ENCODE measurements at regions not wholly inside any gene's neighbourhood (a gene's known extent, or its start where the extent isn't known, plus 50 kb on each side); places are given as distances from the start of the nearest gene placed in this dataset.
"Not testable (repeated sequence)": the region's sequence is repeated elsewhere in the genome, so short reads cannot be mapped to it uniquely, and the experiment has no call there.

DNA sequence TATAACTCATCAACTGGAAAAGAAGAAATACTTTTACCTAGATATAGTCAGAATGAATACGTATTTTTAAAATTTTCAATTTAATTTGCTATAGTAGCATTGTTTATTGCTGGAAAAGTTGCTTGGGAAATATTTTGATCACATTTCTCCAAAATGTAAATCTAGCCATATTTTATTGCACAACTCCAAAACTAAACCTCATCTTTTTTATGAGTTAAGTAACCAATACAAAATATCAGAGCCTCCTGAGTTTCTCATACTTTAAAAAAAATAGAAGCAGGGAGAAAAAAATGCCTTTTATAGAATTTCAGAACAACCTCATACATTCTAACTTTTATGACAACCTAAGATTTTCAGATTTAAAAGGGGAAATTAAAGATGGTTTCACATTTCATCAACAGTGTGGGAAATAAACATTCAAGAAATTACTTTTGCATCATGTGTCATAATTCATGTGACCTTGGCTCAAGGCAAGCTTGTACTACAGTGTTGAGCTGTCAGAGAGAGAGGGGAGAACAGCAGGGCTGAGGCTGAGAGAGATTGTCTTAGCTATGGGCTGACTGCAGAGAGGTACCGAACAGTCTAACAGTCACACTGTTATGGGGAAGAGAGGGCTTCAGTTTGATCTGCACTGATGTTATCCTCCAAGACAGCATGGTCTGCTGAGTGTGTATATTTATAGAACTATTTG, 519.0 kb downstream of the LTN1 start:
- Histone ChIP-seq H3K27me3 (no peaks in the 10 kb centered on the region), H3K27ac (no peak overlapping the region), H3K4me1 (ENCODE audit: insufficient read depth) (peaks cover 2% of the 10 kb centered on the region), H3K9me3 (no peaks in the 10 kb centered on the region), H3K36me3 (no peaks in the 10 kb centered on the region), H3K4me3 (no peak overlapping the region)
- WGBS, 3 donors, result 59 to 71% (median 66%) methylated on average over 2 of the region's 2 CpGs
- DNase-seq, result no peak
- intact Hi-C loops (cut with DNase I), result no loop called here
- TF ChIP-seq, protein P1, sequence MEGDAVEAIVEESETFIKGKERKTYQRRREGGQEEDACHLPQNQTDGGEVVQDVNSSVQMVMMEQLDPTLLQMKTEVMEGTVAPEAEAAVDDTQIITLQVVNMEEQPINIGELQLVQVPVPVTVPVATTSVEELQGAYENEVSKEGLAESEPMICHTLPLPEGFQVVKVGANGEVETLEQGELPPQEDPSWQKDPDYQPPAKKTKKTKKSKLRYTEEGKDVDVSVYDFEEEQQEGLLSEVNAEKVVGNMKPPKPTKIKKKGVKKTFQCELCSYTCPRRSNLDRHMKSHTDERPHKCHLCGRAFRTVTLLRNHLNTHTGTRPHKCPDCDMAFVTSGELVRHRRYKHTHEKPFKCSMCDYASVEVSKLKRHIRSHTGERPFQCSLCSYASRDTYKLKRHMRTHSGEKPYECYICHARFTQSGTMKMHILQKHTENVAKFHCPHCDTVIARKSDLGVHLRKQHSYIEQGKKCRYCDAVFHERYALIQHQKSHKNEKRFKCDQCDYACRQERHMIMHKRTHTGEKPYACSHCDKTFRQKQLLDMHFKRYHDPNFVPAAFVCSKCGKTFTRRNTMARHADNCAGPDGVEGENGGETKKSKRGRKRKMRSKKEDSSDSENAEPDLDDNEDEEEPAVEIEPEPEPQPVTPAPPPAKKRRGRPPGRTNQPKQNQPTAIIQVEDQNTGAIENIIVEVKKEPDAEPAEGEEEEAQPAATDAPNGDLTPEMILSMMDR (IDR thresholded peaks at IDR 0.05), result no peak
- TF ChIP-seq EP300 (IDR thresholded peaks at IDR 0.05) (no peak), POLR2A (IDR thresholded peaks at IDR 0.05) (no peak)

- H3K36me3 ChIP-seq; H3K9me3 ChIP-seq; DNase-seq; H3K4me3 ChIP-seq; H3K4me1 ChIP-seq (ENCODE audit: insufficient read depth); intact Hi-C loops (cut with DNase I); H3K27ac ChIP-seq; H3K27me3 ChIP-seq: not testable (repeated sequence)
- WGBS, 3 donors, result 24 to 40% (median 26%) methylated on average over 2 of the region's 2 CpGs
These were observed 520.1 kb downstream of the LTN1 start for GRCh38 chr21:28472543-28472942.

- H3K4me3 ChIP-seq, result no peak overlapping the region
- H3K4me1 ChIP-seq (ENCODE audit: insufficient read depth), result no peaks in the 10 kb centered on the region
- TF ChIP-seq POLR2A (IDR thresholded peaks at IDR 0.05) (no peak), EP300 (IDR thresholded peaks at IDR 0.05) (no peak)
- TF ChIP-seq, protein P1 (IDR thresholded peaks at IDR 0.05), result no peak
- WGBS, 3 donors, result 92 to 93% (median 93%) methylated on average over 5 of the region's 5 CpGs
- intact Hi-C loops (cut with DNase I), result no loop called here
- H3K36me3 ChIP-seq, result no peaks in the 10 kb centered on the region
- DNase-seq, result no peak
- no peaks in the 10 kb centered on the region for H3K9me3 ChIP-seq
- H3K27me3 ChIP-seq, result no peaks in the 10 kb centered on the region
- H3K27ac ChIP-seq, result no peak overlapping the region
These were observed 527.7 kb downstream of the LTN1 start for GRCh38 chr21:28464988-28465387.

- Histone ChIP-seq H3K4me3 (no peak overlapping the region), H3K4me1 (ENCODE audit: insufficient read depth) (no peaks in the 10 kb centered on the region), H3K36me3 (no peaks in the 10 kb centered on the region), H3K27ac (no peak overlapping the region), H3K27me3 (no peaks in the 10 kb centered on the region), H3K9me3 (no peaks in the 10 kb centered on the region)
- no peak for TF ChIP-seq EP300 (IDR thresholded peaks at IDR 0.05)
- TF ChIP-seq, protein P1 (IDR thresholded peaks at IDR 0.05), result no peak
- no peak for TF ChIP-seq POLR2A (IDR thresholded peaks at IDR 0.05)
- DNase-seq, result no peak
- intact Hi-C loops (cut with DNase I), result no loop called here
These were observed 528.6 kb downstream of the LTN1 start for GRCh38 chr21:28464095-28464494.

DNA sequence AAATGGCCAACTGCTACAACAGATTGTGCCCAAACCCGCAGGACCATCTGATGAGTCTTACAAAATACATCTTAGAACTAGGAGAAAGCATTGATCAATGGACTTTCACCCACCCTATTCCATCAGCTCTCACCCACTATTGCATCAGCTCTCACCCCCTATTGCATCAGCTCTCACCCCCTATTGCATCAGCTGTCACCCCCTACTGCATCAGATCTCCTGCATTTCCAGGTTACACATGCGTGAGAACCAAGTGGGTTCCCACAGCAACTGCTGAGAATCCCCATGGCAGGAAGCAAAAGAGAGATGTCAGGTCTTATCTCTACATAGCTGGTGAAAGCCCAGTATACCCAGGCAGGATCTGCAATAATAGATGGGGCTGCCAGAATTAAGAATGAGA, 533.5 kb downstream of the LTN1 start:
- Histone ChIP-seq H3K27ac (no peak overlapping the region), H3K9me3 (no peaks in the 10 kb centered on the region), H3K27me3 (no peaks in the 10 kb centered on the region), H3K4me1 (ENCODE audit: insufficient read depth) (no peaks in the 10 kb centered on the region), H3K4me3 (no peak overlapping the region), H3K36me3 (no peaks in the 10 kb centered on the region)
- DNase-seq, result no peak
- 95 to 98% (median 97%) methylated on average over 2 of the region's 2 CpGs for WGBS, 3 donors
- intact Hi-C loops (cut with DNase I), result no loop called here
- TF ChIP-seq POLR2A (IDR thresholded peaks at IDR 0.05) (no peak), EP300 (IDR thresholded peaks at IDR 0.05) (no peak)
- TF ChIP-seq, protein P1 (IDR thresholded peaks at IDR 0.05), result no peak
